ENCODE measurements at regions not wholly inside any gene's neighbourhood (a gene's known extent, or its start where the extent isn't known, plus 50 kb on each side); places are given as distances from the start of the nearest gene placed in this dataset.

GRCh38 chr12:115259968-115260747 is 576.2 kb upstream of the TBX3 start:
- no peak for DNase-seq (ENCODE audit: low spot score)

GRCh38 chr12:115257791-115258190 is 573.8 kb upstream of the TBX3 start:
- DNase-seq (ENCODE audit: low spot score), result peak; percentile 9

- DNase-seq (ENCODE audit: low spot score), result no peak
These were observed 572.0 kb upstream of the TBX3 start for GRCh38 chr12:115255962-115256361.

GRCh38 chr12:115255257-115255656 is 571.3 kb upstream of the TBX3 start:
- no peak for DNase-seq (ENCODE audit: low spot score)

- DNase-seq (ENCODE audit: low spot score), result no peak
These were observed 569.1 kb upstream of the TBX3 start for GRCh38 chr12:115253049-115253448.

GRCh38 chr12:115251727-115252126 is 567.8 kb upstream of the TBX3 start:
- DNase-seq (ENCODE audit: low spot score), result no peak

- no peak for DNase-seq (ENCODE audit: low spot score)
These were observed 565.8 kb upstream of the TBX3 start for GRCh38 chr12:115249671-115250278.

GRCh38 chr12:115245020-115245419 is 561.0 kb upstream of the TBX3 start:
- no peak for DNase-seq (ENCODE audit: low spot score)

- no peak for DNase-seq (ENCODE audit: low spot score)
These were observed 560.1 kb upstream of the TBX3 start for GRCh38 chr12:115243933-115244628.

- no peak for DNase-seq (ENCODE audit: low spot score)
These were observed 556.3 kb upstream of the TBX3 start for GRCh38 chr12:115240251-115240650.

- DNase-seq (ENCODE audit: low spot score), result no peak
These were observed 551.9 kb upstream of the TBX3 start for GRCh38 chr12:115235880-115236279.

- no peak for DNase-seq (ENCODE audit: low spot score)
These were observed 550.0 kb upstream of the TBX3 start for GRCh38 chr12:115233891-115234543.

GRCh38 chr12:115232455-115233156 is 548.6 kb upstream of the TBX3 start:
- peak; percentile 12 for DNase-seq (ENCODE audit: low spot score)

- no peak for DNase-seq (ENCODE audit: low spot score)
These were observed 546.6 kb upstream of the TBX3 start for GRCh38 chr12:115230606-115231005.

GRCh38 chr12:115229517-115229916 is 545.5 kb upstream of the TBX3 start:
- DNase-seq (ENCODE audit: low spot score), result no peak

- DNase-seq (ENCODE audit: low spot score), result no peak
These were observed 544.5 kb upstream of the TBX3 start for GRCh38 chr12:115228434-115228833.

GRCh38 chr12:115227137-115227615 is 543.2 kb upstream of the TBX3 start:
- peak; percentile 58 for DNase-seq (ENCODE audit: low spot score)

- no peak for DNase-seq (ENCODE audit: low spot score)
These were observed 541.9 kb upstream of the TBX3 start for GRCh38 chr12:115225845-115226244.

- DNase-seq (ENCODE audit: low spot score), result no peak
These were observed 540.0 kb upstream of the TBX3 start for GRCh38 chr12:115223991-115224390.

- DNase-seq (ENCODE audit: low spot score), result no peak
These were observed 539.3 kb upstream of the TBX3 start for GRCh38 chr12:115223322-115223721.

- no peak for DNase-seq (ENCODE audit: low spot score)
These were observed 538.2 kb upstream of the TBX3 start for GRCh38 chr12:115222220-115222619.

- no peak for DNase-seq (ENCODE audit: low spot score)
These were observed 532.3 kb upstream of the TBX3 start for GRCh38 chr12:115216301-115216700.
